SK-N-SH (cell line): ENCODE measurements at regions not wholly inside any gene's neighbourhood (a gene's known extent, or its start where the extent isn't known, plus 50 kb on each side); places are given as distances from the start of the nearest gene placed in this dataset.

Source experiments
- CTCF ChIA-PET: fragments of 300-600, 350-600 bp; formaldehyde crosslinking; extraction: SDS; loops from one replicate; lab custom pipeline; 2021; lab: Yijun Ruan, JAX
- POLR2A ChIA-PET: fragments of 350-600 bp; sonication (Branson Sonifier 250); formaldehyde crosslinking; extraction: SDS; loops from one replicate; lab custom pipeline; 2020; ENCODE audit warnings: antibody characterized with exemption, inconsistent platforms; lab: Yijun Ruan, JAX
- DNase-seq: peaks from one replicate; pipeline ENCODE4 v3.0.0; 2012
- H2AFZ ChIP-seq: fragments of 200-600 bp; sonication (generic); 2 replicates; pipeline ENCODE4 v1.8.1; 2016; ENCODE audit warnings: antibody characterized with exemption, mild to moderate bottlenecking, low read depth
- H3F3A ChIP-seq: fragments of 200-600 bp; sonication (generic); replicated peaks from 2 replicates; pipeline ENCODE3; 2016; ENCODE audit warnings: antibody characterized with exemption, mild to moderate bottlenecking; ENCODE audit not compliant: insufficient read depth
- H3K27ac ChIP-seq, 2 experiments: fragments of 200-500 bp in 1 of 2; fragments of 200-600 bp in 1 of 2; sonication (Bioruptor generic) in 1 of 2; sonication (generic), shearing (Covaris generic) in 1 of 2; 2 replicates each; pipeline versions ENCODE4 v1.5.1 to v1.6.1; 2014 to 2016; ENCODE audit warnings: low read depth in 2 of 2, inconsistent platforms in 1 of 2, low read length in 1 of 2, mild to moderate bottlenecking in 1 of 2, mixed read lengths in 1 of 2
- H3K27me3 ChIP-seq: fragments of 200-600 bp; sonication (generic), shearing (Covaris generic); 2 replicates; pipeline ENCODE4 v1.6.1; 2016; ENCODE audit warnings: mixed run types; ENCODE audit not compliant: insufficient read depth
- H3K36me3 ChIP-seq, 2 experiments: fragments of 200-500 bp in 1 of 2; fragments of 200-600 bp in 1 of 2; sonication (Bioruptor generic) in 1 of 2; sonication (generic) in 1 of 2; replicated peaks in 1 of 2; 2 replicates each; pipeline versions ENCODE3 to v1.5.1; 2014 to 2016; ENCODE audit warnings: low read length in 1 of 2, mild to moderate bottlenecking in 1 of 2; ENCODE audit not compliant: insufficient read depth in 2 of 2, control insufficient read depth in 1 of 2
- H3K4me1 ChIP-seq, 2 experiments: fragments of 200-500 bp in 1 of 2; fragments of 200-600 bp in 1 of 2; sonication (Bioruptor generic) in 1 of 2; sonication (generic), shearing (Covaris generic) in 1 of 2; 2 replicates each; pipeline versions ENCODE4 v1.5.1 to v1.6.1; 2014 to 2016; ENCODE audit warnings: low read depth in 1 of 2, low read length in 1 of 2, mixed run types in 1 of 2; ENCODE audit not compliant: insufficient read depth in 2 of 2, control insufficient read depth in 1 of 2
- H3K4me2 ChIP-seq: fragments of 200-600 bp; sonication (generic), shearing (Covaris generic); 2 replicates; pipeline ENCODE4 v1.6.1; 2017; ENCODE audit warnings: mixed run types
- H3K4me3 ChIP-seq, 2 experiments: fragments of 200-500 bp in 1 of 2; fragments of 200-600 bp in 1 of 2; sonication (Bioruptor generic) in 1 of 2; sonication (generic), shearing (Covaris generic) in 1 of 2; 2 replicates each; pipeline versions ENCODE4 v1.5.1 to v1.8.1; 2014 to 2016; ENCODE audit warnings: low read depth in 2 of 2, inconsistent platforms in 1 of 2, low read length in 1 of 2, mild to moderate bottlenecking in 1 of 2, mixed read lengths in 1 of 2, moderate library complexity in 1 of 2
- H3K79me2 ChIP-seq: fragments of 200-600 bp; sonication (generic); 2 replicates; pipeline ENCODE4 v1.8.1; 2017; ENCODE audit warnings: mild to moderate bottlenecking; ENCODE audit not compliant: insufficient read depth
- H3K9ac ChIP-seq: fragments of 200-600 bp; sonication (generic); 2 replicates; pipeline ENCODE4 v1.6.1; 2017; ENCODE audit warnings: mixed run types
- H3K9me2 ChIP-seq: fragments of 200-600 bp; sonication (generic); 2 replicates; pipeline ENCODE4 v1.6.1; 2017; ENCODE audit warnings: mixed run types
- H3K9me3 ChIP-seq: fragments of 200-600 bp; sonication (generic); 2 replicates; pipeline ENCODE4 v1.6.1; 2017; ENCODE audit warnings: mixed run types, mild to moderate bottlenecking, moderate library complexity
- H4K20me1 ChIP-seq: fragments of 200-600 bp; sonication (generic); 2 replicates; pipeline ENCODE4 v1.6.1; 2017; ENCODE audit warnings: mild to moderate bottlenecking, mixed run types; ENCODE audit not compliant: insufficient read depth
- CTCF ChIP-seq: fragments of 200-600 bp; sonication (generic); IDR thresholded peaks from 2 replicates; pipeline ENCODE4 v1.6.1; 2017; ENCODE audit warnings: antibody characterized with exemption, mild to moderate bottlenecking, moderate library complexity
- EP300 ChIP-seq, 2 experiments: IDR thresholded peaks; 2 replicates each; pipeline versions ENCODE4 v1.4.0 to v1.6.1; 2012; ENCODE audit warnings: borderline replicate concordance in 1 of 2, low read depth in 1 of 2, low read length in 1 of 2
- FOXM1 ChIP-seq: IDR thresholded peaks from 2 replicates; pipeline ENCODE4 v1.4.0; 2012; ENCODE audit warnings: low read depth, mild to moderate bottlenecking
- GABPA ChIP-seq: IDR thresholded peaks from 2 replicates; pipeline ENCODE4 v1.4.0; 2012; ENCODE audit warnings: low read depth, mild to moderate bottlenecking
- IRF3 ChIP-seq: fragments of 150-350 bp; IDR thresholded peaks from 2 replicates; pipeline ENCODE4 v1.6.1; 2016; ENCODE audit warnings: mild to moderate bottlenecking, low read depth, low read length
- JUND ChIP-seq: IDR thresholded peaks from 2 replicates; pipeline ENCODE4 v1.4.0; 2012
- MEF2A ChIP-seq: IDR thresholded peaks from 2 replicates; pipeline ENCODE4 v1.4.0; 2012; ENCODE audit warnings: low read depth, borderline replicate concordance
- MXI1 ChIP-seq: IDR thresholded peaks from 2 replicates; pipeline ENCODE4 v1.6.1; 2012; ENCODE audit warnings: mild to moderate bottlenecking, low read depth, low read length, improper control_type of control experiment
- PBX3 ChIP-seq: IDR thresholded peaks from 2 replicates; pipeline ENCODE4; 2012
- RAD21 ChIP-seq: IDR thresholded peaks from 2 replicates; pipeline ENCODE4 v1.6.1; 2012; ENCODE audit warnings: mild to moderate bottlenecking, low read length
- RCOR1 ChIP-seq: fragments of 150-350 bp; IDR thresholded peaks from 2 replicates; pipeline ENCODE4 v1.6.1; 2017; ENCODE audit warnings: antibody characterized with exemption, low read length
- REST ChIP-seq: IDR thresholded peaks from 2 replicates; pipeline ENCODE4 v1.6.1; 2012; ENCODE audit warnings: mild to moderate bottlenecking, low read depth, low read length, moderate library complexity
- RFX5 ChIP-seq: IDR thresholded peaks from 2 replicates; pipeline ENCODE4 v1.6.1; 2012; ENCODE audit warnings: mild to moderate bottlenecking, improper control_type of control experiment, low read length
- TCF12 ChIP-seq: IDR thresholded peaks from 2 replicates; pipeline ENCODE4 v1.4.0; 2012
- TEAD4 ChIP-seq: IDR thresholded peaks from 2 replicates; pipeline ENCODE4 v1.4.0; 2012; ENCODE audit warnings: mild to moderate bottlenecking, borderline replicate concordance; ENCODE audit not compliant: insufficient read depth
- YY1 ChIP-seq: IDR thresholded peaks from 2 replicates; pipeline ENCODE4 v1.4.0; 2012; ENCODE audit warnings: low read depth, mild to moderate bottlenecking
- WGBS: methylation state at CpG from one replicate; pipeline ENCODE4 v1.1.6; 2017; ENCODE audit warnings: low lambda C conversion rate; 5-methylcytosine and 5-hydroxymethylcytosine counted together

GRCh38 chr13:88651531-88651930 lies 980.4 kb downstream of the SLITRK5 start:
- Histone ChIP-seq H3K36me3 (no peaks in the 10 kb centered on the region), H3K9me3 (0 out of 2 replicates have a peak, but pooled peaks cover 5% of the 10 kb centered on the region), H3K79me2 (no peaks in the 10 kb centered on the region), H3K9ac (no peak overlapping the region), H3K4me1 (no peaks in the 10 kb centered on the region), H4K20me1 (no peaks in the 10 kb centered on the region), H3K27me3 (no peaks in the 10 kb centered on the region), H3K9me2 (no peaks in the 10 kb centered on the region), H2AFZ (no peak overlapping the region), H3F3A (no peaks in the 10 kb centered on the region), H3K4me2 (no peak overlapping the region), H3K4me3 (no peak overlapping the region), H3K27ac (no peak overlapping the region)
- TF ChIP-seq CTCF (no peak), PBX3 (no peak), TEAD4 (no peak), MEF2A (no peak), FOXM1 (no peak), IRF3 (no peak), REST (no peak), RAD21 (no peak), RCOR1 (no peak), MXI1 (no peak), RFX5 (no peak), YY1 (no peak), TCF12 (no peak), GABPA (no peak), JUND (no peak), EP300 (IDR thresholded peaks at IDR 0.05; ENCODE audit: borderline replicate concordance in 1 of 2, low read depth in 1 of 2, low read length in 1 of 2) (no peak)
- 27% methylated on average over 5 of the region's 5 CpGs for WGBS
- DNase-seq, result no peak
- CTCF ChIA-PET, result no interaction called here
- POLR2A ChIA-PET, result no interaction called here
